LNCaP clone FGC (cell line): ENCODE measurements at regions not wholly inside any gene's neighbourhood (a gene's known extent, or its start where the extent isn't known, plus 50 kb on each side); places are given as distances from the start of the nearest gene placed in this dataset.

ENCODE experiments used
- DNase-seq: peaks from one replicate; pipeline ENCODE4 v3.0.0-alpha.2; 2011; ENCODE audit warnings: low read depth
- H3K4me3 ChIP-seq: 2 replicates; pipeline ENCODE4 v1.5.1; 2011; ENCODE audit warnings: mild to moderate bottlenecking, low read depth, low read length, control low read depth
- TF ChIP-seq, protein P1 (sequence below): IDR thresholded peaks from 2 replicates; pipeline ENCODE4 v1.5.1; 2012; ENCODE audit warnings: mild to moderate bottlenecking; ENCODE audit not compliant: control insufficient read depth, insufficient read depth; ENCODE audit errors: extremely low read depth

GRCh38 chr11:13850231-13851005, 112.1 kb upstream of the SPON1 start:
- no peak overlapping the region for H3K4me3 ChIP-seq
- TF ChIP-seq, protein P1, sequence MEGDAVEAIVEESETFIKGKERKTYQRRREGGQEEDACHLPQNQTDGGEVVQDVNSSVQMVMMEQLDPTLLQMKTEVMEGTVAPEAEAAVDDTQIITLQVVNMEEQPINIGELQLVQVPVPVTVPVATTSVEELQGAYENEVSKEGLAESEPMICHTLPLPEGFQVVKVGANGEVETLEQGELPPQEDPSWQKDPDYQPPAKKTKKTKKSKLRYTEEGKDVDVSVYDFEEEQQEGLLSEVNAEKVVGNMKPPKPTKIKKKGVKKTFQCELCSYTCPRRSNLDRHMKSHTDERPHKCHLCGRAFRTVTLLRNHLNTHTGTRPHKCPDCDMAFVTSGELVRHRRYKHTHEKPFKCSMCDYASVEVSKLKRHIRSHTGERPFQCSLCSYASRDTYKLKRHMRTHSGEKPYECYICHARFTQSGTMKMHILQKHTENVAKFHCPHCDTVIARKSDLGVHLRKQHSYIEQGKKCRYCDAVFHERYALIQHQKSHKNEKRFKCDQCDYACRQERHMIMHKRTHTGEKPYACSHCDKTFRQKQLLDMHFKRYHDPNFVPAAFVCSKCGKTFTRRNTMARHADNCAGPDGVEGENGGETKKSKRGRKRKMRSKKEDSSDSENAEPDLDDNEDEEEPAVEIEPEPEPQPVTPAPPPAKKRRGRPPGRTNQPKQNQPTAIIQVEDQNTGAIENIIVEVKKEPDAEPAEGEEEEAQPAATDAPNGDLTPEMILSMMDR = no peak
- DNase-seq = no peak

DNA sequence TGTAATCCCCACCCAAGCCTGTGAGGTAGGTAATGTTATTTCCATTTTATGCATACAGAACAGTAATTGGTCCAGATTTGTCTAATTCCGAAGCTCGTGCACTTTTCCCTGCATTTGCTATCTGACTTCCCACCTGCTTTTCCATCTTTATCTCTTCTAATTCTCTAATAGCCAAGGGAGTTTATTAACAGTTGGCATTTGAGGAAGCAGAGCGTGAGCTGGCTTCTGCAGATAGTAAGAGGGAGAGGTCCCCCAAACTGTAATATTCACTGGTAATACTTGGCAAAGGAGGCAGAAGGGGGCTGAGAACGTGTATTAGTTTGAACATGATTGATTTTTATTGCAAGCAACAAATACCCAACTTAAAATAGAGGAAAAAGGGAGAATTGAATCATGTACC, 110.8 kb upstream of the SPON1 start:
- TF ChIP-seq, protein P1 = no peak
- no peak for DNase-seq
- H3K4me3 ChIP-seq = no peak overlapping the region

- no peak overlapping the region for H3K4me3 ChIP-seq
- TF ChIP-seq, protein P1 = no peak
- no peak for DNase-seq
These were observed 110.0 kb upstream of the SPON1 start for GRCh38 chr11:13852481-13852880.

DNA sequence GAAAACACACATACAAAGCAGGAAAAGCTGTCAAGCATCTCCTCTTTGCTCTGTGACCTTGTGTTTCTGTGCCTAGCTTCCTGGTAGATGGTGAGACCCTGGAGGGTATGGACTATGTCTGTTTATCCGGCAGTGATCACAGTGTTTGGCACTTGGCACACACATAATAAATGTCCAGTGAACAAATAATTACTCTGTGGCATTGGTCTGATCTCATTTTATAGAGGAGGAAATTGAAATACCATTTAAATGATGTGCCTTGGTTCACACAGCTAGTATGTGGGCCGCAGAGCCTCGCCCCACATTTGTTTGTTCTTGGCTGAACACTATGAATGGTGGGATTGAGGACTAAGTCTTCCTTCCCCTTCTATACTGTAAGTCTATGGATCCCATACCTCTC, 104.7 kb upstream of the SPON1 start:
- no peak overlapping the region for H3K4me3 ChIP-seq
- TF ChIP-seq, protein P1 = no peak
- DNase-seq = no peak

DNA sequence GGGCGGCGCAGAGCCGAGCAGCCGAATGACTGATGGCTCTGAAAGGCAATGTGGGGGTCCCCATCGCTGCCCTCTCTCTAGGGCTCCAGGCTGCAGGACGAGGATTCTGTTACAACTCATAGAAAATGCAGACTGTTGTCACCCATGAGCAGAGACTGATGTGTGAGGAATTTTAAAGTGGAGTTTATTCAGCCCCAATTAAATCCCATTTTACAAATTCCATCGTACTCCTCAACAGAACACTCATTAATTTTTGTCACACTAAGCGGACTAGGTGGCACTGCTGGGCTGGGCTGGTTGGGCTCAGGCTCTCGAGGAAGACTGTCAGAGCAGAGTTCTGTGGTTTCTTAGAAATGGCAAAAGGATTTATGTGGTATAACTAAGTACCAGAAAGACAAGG, 102.6 kb upstream of the SPON1 start:
- no peak for DNase-seq
- no peak overlapping the region for H3K4me3 ChIP-seq
- TF ChIP-seq, protein P1 = no peak

- no peak for DNase-seq
- no peak overlapping the region for H3K4me3 ChIP-seq
- TF ChIP-seq, protein P1 = no peak
These were observed 101.1 kb upstream of the SPON1 start for GRCh38 chr11:13861411-13861810.
